GM12873 (cell line): ENCODE measurements at regions not wholly inside any gene's neighbourhood (a gene's known extent, or its start where the extent isn't known, plus 50 kb on each side); places are given as distances from the start of the nearest gene placed in this dataset.

Experiments
- TF ChIP-seq, protein P1 (sequence below): IDR thresholded peaks from 2 replicates; pipeline ENCODE4 v1.5.1; 2012; ENCODE audit warnings: low read depth, mild to moderate bottlenecking, moderate library complexity, low read length, control low read depth; ENCODE audit not compliant: insufficient read depth; ENCODE audit errors: missing control alignments

DNA sequence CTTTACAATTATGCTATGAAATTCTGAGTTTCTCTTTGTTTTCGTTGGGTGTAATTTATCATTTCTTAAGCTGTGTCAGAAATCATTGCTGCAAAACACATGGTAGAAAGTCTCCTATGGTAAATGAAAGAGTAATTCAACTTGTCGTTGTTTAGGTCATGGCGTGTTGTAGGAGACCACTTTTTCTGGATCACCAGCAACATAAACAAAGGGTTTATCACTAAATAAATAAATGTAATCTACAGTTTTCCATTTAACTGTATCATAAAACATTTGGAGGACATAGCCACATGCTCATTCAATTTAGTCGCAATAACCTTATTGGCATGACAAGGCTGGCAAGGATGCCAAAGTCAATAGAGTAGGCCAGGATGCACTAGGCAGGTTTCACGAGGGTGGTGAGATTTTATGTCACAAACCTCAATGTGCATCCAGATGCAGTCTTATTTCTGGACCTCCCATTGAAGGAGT lies 154.4 kb upstream of the ERCC6L2 start:
- TF ChIP-seq, protein P1, sequence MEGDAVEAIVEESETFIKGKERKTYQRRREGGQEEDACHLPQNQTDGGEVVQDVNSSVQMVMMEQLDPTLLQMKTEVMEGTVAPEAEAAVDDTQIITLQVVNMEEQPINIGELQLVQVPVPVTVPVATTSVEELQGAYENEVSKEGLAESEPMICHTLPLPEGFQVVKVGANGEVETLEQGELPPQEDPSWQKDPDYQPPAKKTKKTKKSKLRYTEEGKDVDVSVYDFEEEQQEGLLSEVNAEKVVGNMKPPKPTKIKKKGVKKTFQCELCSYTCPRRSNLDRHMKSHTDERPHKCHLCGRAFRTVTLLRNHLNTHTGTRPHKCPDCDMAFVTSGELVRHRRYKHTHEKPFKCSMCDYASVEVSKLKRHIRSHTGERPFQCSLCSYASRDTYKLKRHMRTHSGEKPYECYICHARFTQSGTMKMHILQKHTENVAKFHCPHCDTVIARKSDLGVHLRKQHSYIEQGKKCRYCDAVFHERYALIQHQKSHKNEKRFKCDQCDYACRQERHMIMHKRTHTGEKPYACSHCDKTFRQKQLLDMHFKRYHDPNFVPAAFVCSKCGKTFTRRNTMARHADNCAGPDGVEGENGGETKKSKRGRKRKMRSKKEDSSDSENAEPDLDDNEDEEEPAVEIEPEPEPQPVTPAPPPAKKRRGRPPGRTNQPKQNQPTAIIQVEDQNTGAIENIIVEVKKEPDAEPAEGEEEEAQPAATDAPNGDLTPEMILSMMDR = no peak

DNA sequence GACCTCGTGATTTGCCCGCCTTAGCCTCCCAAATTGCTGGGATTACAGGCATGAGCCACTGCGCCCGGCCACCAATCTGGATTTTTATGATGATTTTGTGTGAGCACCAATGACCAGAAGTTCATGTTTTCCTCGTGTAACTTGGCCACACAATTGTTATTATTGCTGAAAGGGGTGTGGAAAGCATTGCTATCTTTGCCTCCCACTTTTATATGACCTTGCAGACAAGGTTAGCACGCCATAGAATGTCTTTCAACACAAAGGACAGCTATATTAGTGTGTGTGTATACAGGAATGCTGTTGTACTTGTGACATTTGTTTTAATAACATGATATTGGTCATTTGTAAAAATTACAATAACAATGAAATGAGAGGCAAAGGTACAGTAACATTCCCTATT lies 155.0 kb upstream of the ERCC6L2 start:
- TF ChIP-seq, protein P1 = no peak

DNA sequence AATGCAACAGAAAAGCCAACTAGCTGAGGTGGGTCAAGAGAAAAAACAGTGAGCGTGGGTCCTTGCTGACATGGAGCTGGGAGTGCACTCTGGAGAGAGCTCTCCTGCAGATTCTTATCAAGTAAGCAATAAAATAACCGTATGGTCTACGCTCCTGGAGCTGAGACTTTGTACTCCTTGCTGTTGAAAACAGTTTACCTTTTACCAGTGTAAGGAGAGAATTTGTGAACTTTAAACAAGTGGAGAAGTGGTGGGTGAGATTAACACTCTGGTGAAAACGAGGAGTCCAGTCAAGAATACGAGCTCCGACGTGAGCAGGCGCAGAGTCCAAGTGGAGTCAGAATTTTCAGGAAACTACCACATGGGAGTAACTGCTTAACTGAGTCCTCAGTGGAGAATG lies 156.1 kb upstream of the ERCC6L2 start:
- TF ChIP-seq, protein P1 = no peak

DNA sequence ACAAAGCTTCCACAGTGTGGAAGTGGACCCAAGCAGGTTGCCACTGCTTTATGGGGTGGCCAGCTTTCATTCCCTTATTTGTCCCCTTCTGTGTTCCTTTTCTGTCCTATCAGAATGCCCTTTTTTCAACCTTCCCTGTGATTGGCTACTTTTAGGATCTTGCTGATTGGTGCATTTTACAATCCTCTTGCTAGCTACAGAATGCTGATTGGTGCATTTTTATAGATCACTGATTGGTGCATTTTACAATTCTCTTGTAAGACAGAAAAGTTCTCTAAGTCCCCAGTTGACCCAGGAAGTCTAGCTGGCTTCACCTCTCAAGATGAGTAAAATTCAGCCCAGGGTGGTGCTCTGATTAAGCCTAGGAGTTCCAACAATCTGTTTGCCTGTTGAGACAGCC lies 157.2 kb upstream of the ERCC6L2 start:
- TF ChIP-seq, protein P1 = no peak

DNA sequence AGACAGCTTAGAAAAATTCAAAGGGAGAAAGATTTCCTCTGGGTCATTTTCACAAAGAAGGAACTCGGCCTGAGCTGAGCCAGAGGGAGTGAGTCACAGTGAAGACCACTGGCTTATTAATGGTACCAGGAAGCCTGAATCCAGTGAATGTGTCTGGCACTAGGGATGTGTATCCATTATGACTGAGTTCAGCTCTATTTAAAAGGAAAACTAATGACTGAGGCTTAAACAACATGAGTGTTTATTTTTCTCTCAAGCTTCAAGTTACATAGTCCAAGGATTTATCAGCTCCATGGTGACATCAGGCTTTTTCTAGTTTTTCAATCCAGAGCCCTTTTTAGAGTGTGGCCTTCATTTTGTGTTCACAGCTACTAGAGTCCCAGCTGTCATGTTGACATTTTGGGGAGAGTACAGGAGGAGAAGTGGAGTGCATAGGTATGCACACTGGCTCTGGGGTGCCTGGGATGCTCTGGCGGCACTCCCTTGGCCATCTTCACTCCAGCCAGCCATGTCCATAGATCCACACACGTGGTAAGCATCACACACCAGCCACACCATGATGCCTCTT lies 159.5 kb upstream of the ERCC6L2 start:
- TF ChIP-seq, protein P1 = no peak

DNA sequence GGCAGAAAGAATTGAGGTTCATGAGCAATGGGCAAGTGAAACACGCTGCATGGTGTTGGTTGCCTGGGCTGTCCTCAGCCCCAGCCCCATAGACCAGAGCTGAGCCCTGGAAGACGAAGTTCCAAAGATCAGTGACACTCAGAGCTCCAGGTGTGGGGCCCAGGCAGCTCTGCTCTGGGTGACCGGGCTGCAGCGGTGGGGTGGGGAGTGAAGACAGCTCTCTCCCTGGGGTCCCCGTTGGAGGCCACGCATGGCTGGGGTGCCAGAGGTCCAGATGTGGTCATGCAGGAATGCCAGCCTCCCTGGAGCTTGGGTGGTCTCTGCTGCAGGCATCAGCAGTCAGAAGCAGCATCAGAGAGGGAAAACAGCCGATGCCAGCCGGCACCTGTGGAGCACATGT lies 165.0 kb upstream of the ERCC6L2 start:
- TF ChIP-seq, protein P1 = no peak

DNA sequence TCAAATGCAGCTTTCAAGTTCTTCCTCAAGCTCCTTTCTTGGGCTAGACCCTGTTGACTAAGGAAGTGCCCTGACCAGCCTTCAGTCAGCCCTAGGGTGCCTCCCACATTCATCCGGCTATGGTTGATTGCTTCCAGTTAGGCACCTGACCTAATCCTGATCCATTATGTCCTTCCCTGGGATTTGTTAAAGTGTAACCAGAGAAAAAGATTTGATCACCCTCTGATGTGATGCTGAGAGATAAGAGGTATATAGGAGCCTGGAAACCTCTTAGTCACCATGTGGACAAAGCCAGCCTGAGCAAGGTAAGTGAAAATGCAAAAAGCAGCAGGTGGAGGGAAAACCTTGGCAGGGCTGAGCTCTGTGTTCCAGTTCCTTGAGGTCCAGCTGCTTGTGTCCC lies 178.8 kb upstream of the ERCC6L2 start:
- TF ChIP-seq, protein P1 = no peak
